ENCODE measurements at regions not wholly inside any gene's neighbourhood (a gene's known extent, or its start where the extent isn't known, plus 50 kb on each side); places are given as distances from the start of the nearest gene placed in this dataset.

DNA sequence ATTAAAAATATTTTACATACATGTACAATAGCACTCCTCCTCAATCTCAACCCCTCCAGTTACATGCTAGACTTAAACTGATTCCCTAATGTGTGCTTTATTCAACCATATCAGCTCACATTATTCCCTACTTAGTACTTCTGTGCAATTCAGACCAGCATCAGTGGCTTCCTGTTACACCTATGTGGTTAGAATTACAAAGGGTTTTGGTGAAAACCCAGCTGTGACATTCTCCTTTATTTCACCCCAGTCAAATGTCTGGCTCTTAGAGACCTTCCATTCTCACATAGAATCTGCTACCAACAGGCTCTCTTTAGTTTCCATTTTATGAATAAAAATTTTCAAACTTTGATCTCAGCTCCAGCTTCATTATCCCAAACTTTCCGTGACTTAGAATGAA, 85.2 kb upstream of the SLC7A11 start:
- no peak overlapping the region for H3K4me3 ChIP-seq (ENCODE audit: low read depth, low read length)
- no peak for DNase-seq (ENCODE audit: low read depth)
- TF ChIP-seq, protein P1, sequence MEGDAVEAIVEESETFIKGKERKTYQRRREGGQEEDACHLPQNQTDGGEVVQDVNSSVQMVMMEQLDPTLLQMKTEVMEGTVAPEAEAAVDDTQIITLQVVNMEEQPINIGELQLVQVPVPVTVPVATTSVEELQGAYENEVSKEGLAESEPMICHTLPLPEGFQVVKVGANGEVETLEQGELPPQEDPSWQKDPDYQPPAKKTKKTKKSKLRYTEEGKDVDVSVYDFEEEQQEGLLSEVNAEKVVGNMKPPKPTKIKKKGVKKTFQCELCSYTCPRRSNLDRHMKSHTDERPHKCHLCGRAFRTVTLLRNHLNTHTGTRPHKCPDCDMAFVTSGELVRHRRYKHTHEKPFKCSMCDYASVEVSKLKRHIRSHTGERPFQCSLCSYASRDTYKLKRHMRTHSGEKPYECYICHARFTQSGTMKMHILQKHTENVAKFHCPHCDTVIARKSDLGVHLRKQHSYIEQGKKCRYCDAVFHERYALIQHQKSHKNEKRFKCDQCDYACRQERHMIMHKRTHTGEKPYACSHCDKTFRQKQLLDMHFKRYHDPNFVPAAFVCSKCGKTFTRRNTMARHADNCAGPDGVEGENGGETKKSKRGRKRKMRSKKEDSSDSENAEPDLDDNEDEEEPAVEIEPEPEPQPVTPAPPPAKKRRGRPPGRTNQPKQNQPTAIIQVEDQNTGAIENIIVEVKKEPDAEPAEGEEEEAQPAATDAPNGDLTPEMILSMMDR (conservative IDR thresholded peaks at IDR 0.05; ENCODE audit: low read depth, low read length): no peak

DNA sequence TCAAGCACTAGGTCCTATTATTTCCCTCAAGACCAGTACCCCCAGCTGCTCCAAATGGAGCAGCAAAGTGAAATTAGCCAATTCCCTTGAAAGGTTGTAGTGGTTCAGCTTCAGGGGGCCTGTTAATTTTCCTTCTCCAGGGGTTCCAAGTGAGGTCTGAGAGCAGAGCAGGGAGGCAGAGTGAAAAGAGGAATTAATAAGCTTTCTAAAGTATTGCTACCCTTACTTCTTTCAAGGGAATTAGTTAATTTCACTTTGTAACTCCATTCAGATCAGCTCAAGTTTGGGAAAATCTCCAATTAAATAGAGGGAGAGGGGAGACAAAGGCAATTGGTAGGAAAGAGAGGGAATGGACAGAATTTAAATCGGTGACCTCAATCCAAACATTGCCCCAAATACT, 78.7 kb upstream of the SLC7A11 start:
- no peak overlapping the region for H3K4me3 ChIP-seq (ENCODE audit: low read depth, low read length)
- TF ChIP-seq, protein P1 (conservative IDR thresholded peaks at IDR 0.05; ENCODE audit: low read depth, low read length): no peak
- no peak for DNase-seq (ENCODE audit: low read depth)

DNA sequence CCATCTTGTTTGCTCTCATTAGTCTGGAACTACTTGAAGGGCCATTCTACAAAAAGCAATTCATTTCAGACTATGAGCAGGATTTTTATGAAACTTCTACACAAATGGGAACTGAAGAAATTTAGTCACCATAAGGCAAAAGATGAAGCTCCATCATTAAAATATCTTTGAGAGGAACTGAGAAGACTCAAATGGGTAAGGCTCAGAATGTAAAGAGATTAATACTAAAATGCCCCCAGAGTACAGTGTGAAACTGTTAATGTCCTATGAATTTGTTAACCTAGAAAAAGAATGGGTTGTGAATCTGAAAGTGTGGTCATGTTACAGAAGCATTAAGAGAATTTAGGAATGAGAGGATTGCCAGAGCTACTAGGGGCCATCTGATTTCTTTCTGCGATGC, 77.9 kb upstream of the SLC7A11 start:
- TF ChIP-seq, protein P1 (conservative IDR thresholded peaks at IDR 0.05; ENCODE audit: low read depth, low read length): no peak

DNA sequence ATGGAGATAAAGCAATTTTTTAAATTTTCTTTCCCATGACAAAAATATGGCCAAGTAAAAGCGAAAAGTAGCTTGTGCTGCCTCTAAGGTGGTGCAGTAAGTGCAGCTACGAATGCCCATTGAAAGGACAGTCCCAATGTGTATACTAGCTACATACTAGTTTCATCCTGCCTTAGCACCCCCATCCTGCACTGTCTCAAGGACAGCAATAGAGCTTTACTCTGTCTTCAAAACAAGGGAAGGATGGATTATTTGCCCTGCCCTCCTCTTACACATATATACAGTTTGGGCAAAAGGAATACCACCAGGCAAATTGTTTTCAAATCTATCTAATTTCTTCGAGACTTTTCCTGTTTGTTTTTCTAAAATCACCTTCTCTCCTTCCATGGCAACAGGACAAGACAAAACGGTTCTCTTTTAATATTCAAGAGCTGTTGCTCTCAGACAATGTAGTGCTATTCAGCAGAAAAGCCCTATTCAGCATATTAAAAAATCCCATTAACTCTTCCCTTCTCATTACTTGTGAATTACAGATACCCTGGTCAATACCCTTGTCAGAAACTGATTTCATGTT, 75.1 kb upstream of the SLC7A11 start:
- DNase-seq (ENCODE audit: low read depth): no peak
- TF ChIP-seq, protein P1 (conservative IDR thresholded peaks at IDR 0.05; ENCODE audit: low read depth, low read length): no peak
- no peak overlapping the region for H3K4me3 ChIP-seq (ENCODE audit: low read depth, low read length)

More for the DNA sequence above, 77.9 kb upstream of the SLC7A11 start:
- H3K4me3 ChIP-seq (ENCODE audit: low read depth, low read length): no peak overlapping the region
- DNase-seq (ENCODE audit: low read depth): no peak

DNA sequence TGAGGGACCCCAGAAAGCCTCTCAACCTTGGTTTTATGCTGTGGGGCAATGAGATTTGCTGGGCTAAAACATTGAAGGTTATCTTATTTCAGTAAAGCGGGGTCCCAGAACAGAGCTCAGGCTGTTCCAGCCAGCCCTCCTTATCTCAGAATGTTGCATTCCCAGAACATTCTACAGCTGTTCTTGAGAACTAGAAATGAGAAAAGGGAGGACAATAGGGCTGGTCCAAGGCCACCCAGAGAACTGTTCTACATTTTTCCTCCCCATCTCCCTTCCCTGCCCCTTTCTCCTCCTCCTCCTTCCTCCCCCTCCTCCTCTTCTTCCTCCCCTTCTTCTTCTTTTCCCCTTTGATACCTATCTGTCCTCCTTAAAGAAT, 70.4 kb upstream of the SLC7A11 start:
- no peak overlapping the region for H3K4me3 ChIP-seq (ENCODE audit: low read depth, low read length)
- TF ChIP-seq, protein P1 (conservative IDR thresholded peaks at IDR 0.05; ENCODE audit: low read depth, low read length): no peak
- DNase-seq (ENCODE audit: low read depth): no peak

DNA sequence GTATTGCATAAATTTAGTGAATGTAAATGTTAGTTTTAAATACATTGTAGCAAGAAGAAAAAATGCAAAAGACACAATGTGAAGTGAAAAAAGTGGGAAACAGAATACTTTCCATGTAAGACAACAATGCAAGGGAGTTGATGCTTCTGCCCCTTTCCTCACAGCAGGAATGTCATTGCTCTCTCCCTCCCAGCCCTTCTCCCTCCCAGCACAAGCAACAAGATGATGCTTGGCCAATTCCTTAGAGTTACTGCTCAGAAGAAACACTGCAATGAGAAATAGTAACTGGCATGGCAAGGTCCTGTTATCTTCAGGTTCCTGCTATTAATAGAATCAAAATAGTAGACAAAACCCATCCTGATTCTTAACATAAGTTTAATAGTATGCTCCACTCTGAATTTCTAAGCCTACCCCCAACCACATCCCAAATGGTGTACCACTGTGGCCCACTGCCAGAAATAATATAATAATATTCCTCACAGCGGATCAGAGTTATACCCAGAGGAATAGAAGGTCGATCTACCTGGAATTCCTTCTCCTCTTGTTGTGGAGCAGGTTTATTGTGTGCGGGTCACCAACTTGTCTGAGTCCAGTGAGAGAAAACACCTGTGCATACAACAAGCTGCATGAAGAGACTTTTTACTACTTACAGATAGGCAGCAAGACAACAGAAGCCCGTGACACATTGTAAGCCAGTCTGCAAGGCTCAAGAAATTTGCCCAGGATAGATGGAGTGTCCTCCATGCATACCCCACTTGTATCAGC, 69.8 kb upstream of the SLC7A11 start:
- no peak overlapping the region for H3K4me3 ChIP-seq (ENCODE audit: low read depth, low read length)
- TF ChIP-seq, protein P1 (conservative IDR thresholded peaks at IDR 0.05; ENCODE audit: low read depth, low read length): no peak
- peak; percentile 28 for DNase-seq (ENCODE audit: low read depth)

DNA sequence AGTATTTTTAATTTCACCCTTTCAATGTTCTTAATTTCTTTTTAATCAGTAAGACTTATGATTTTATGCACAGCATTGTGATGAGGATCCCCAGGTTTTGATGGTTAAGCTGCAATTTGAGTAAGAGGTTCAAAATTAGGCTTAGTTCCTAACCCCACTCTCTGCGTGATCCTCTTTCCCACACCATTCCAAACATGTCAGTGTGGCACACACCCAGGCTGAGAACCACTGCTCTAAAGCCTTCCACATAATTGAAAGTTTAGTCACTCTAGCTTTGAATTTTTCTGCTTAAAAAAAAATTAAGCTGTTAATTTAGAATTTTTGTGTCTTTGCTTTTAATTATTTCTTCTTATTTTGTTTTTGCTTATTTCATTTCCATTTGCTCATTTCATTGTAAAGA, 68.8 kb upstream of the SLC7A11 start:
- no peak overlapping the region for H3K4me3 ChIP-seq (ENCODE audit: low read depth, low read length)
- TF ChIP-seq, protein P1 (conservative IDR thresholded peaks at IDR 0.05; ENCODE audit: low read depth, low read length): no peak
- peak; percentile 80 for DNase-seq (ENCODE audit: low read depth)

All from choroid plexus epithelial cell (primary cell).